Osteoblast (primary cell): ENCODE measurements at regions not wholly inside any gene's neighbourhood (a gene's known extent, or its start where the extent isn't known, plus 50 kb on each side); places are given as distances from the start of the nearest gene placed in this dataset.

Experiments used
- DNase-seq: peaks from one replicate; pipeline ENCODE4 v3.0.0; 2011; ENCODE audit warnings: low spot score, mixed read lengths; ENCODE audit not compliant: insufficient read length; ENCODE audit errors: missing footprints
- H2AFZ ChIP-seq: 2 replicates; pipeline ENCODE4 v1.6.0; 2011; ENCODE audit warnings: mild to moderate bottlenecking, low read length
- H3K27ac ChIP-seq: 2 replicates; pipeline ENCODE4 v1.5.1; 2011; ENCODE audit warnings: mild to moderate bottlenecking, low read depth, low read length, moderate library complexity
- H3K27me3 ChIP-seq: 2 replicates; pipeline ENCODE4 v1.6.0; 2012; ENCODE audit warnings: mild to moderate bottlenecking, control low read depth, inconsistent platforms, low read length, moderate library complexity; ENCODE audit not compliant: insufficient read depth
- H3K36me3 ChIP-seq: 2 replicates; pipeline ENCODE4 v1.5.1; 2011; ENCODE audit warnings: mild to moderate bottlenecking, low read length, control low read depth, moderate library complexity; ENCODE audit not compliant: insufficient read depth
- H3K4me1 ChIP-seq: 2 replicates; pipeline ENCODE4 v1.5.1; 2011; ENCODE audit warnings: mild to moderate bottlenecking, low read length, control low read depth, moderate library complexity; ENCODE audit not compliant: insufficient read depth
- H3K4me2 ChIP-seq: 2 replicates; pipeline ENCODE4 v1.6.0; 2011; ENCODE audit warnings: mild to moderate bottlenecking, low read length; ENCODE audit not compliant: insufficient read depth
- H3K4me3 ChIP-seq: fragments of 200-600 bp; sonication (generic); 3 replicates; pipeline ENCODE4 v1.5.1; 2012; ENCODE audit warnings: mild to moderate bottlenecking, low read length, inconsistent platforms; ENCODE audit not compliant: insufficient read depth
- H3K79me2 ChIP-seq: 2 replicates; pipeline ENCODE4 v1.6.0; 2012; ENCODE audit warnings: mild to moderate bottlenecking, low read length, control low read depth, inconsistent platforms; ENCODE audit not compliant: insufficient read depth
- H3K9me3 ChIP-seq: 2 replicates; pipeline ENCODE4 v1.5.1; 2011; ENCODE audit warnings: low read depth, low read length, control low read depth
- H4K20me1 ChIP-seq: 2 replicates; pipeline ENCODE4 v1.6.0; 2012; ENCODE audit warnings: mild to moderate bottlenecking, low read length, control low read depth; ENCODE audit not compliant: insufficient read depth
- TF ChIP-seq, protein P1 (sequence below): IDR thresholded peaks from 2 replicates; pipeline ENCODE4 v1.5.1; 2011; ENCODE audit warnings: mild to moderate bottlenecking, low read depth, low read length, moderate library complexity; ENCODE audit errors: extremely low read depth

GRCh38 chr5:51990661-51991180 is 607.5 kb downstream of the ISL1 start:
- TF ChIP-seq, protein P1, sequence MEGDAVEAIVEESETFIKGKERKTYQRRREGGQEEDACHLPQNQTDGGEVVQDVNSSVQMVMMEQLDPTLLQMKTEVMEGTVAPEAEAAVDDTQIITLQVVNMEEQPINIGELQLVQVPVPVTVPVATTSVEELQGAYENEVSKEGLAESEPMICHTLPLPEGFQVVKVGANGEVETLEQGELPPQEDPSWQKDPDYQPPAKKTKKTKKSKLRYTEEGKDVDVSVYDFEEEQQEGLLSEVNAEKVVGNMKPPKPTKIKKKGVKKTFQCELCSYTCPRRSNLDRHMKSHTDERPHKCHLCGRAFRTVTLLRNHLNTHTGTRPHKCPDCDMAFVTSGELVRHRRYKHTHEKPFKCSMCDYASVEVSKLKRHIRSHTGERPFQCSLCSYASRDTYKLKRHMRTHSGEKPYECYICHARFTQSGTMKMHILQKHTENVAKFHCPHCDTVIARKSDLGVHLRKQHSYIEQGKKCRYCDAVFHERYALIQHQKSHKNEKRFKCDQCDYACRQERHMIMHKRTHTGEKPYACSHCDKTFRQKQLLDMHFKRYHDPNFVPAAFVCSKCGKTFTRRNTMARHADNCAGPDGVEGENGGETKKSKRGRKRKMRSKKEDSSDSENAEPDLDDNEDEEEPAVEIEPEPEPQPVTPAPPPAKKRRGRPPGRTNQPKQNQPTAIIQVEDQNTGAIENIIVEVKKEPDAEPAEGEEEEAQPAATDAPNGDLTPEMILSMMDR, result no peak
- H3K79me2 ChIP-seq, result no peaks in the 10 kb centered on the region
- no peak overlapping the region for H2AFZ ChIP-seq

DNA sequence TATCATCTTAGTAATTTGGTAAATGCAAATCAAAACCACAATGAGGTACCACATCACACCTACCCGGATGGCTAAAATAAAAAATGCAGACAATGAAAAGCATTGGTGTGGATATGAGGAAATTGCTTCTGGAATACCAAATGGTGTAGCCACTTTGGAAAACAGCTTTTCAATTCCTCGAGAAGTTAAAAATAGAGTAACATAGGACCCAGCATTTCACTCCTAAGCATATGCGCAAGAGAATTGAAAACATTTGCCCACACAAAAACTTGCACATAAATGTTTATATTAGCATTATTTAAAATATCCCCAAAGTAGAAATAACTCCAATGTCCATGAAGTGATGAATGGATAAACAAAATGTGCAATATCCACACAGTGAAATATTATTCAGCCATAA is 608.7 kb downstream of the ISL1 start:
- Histone ChIP-seq H3K4me3 (no peak overlapping the region), H3K27ac (no peak overlapping the region), H4K20me1 (no peaks in the 10 kb centered on the region), H2AFZ (no peak overlapping the region), H3K79me2 (no peaks in the 10 kb centered on the region), H3K27me3 (no peaks in the 10 kb centered on the region), H3K4me1 (no peaks in the 10 kb centered on the region), H3K4me2 (no peak overlapping the region), H3K36me3 (no peaks in the 10 kb centered on the region), H3K9me3 (no peaks in the 10 kb centered on the region)
- TF ChIP-seq, protein P1, result no peak
- DNase-seq, result no peak

More at GRCh38 chr5:51990661-51991180, 607.5 kb downstream of the ISL1 start:
- no peaks in the 10 kb centered on the region for H3K4me1 ChIP-seq
- no peak overlapping the region for H3K4me3 ChIP-seq
- H3K27me3 ChIP-seq, result no peaks in the 10 kb centered on the region
- H3K4me2 ChIP-seq, result no peak overlapping the region
- no peak overlapping the region for H3K27ac ChIP-seq
- H4K20me1 ChIP-seq, result no peaks in the 10 kb centered on the region
- H3K9me3 ChIP-seq, result no peaks in the 10 kb centered on the region
- no peaks in the 10 kb centered on the region for H3K36me3 ChIP-seq
- no peak for DNase-seq

- H4K20me1 ChIP-seq, result no peaks in the 10 kb centered on the region
- no peak overlapping the region for H3K27ac ChIP-seq
These were observed 612.6 kb downstream of the ISL1 start for GRCh38 chr5:51995773-51996306.

DNA sequence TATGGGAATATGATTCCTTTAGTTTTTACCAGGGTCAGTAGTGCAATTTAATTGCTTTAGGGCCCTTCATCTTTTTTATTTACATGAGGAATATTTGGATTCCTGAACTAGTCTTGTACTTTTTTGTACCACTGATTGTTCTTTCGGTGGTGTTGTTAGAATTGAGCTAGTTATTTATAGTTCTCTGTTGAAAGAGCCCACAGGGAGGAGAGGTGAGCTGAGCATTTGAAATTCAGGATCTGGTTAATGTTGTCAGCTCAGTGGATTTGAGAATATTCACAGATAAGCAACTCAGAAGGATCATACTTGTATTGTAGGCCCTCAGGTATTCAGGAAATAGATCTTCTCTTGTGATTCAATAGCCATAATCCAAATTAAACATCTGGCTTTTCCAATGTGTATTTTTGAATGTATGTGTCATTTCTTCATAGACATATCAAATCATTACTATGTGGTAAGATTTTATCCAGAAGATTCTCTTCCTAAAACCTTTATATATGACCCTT is 613.2 kb downstream of the ISL1 start:
- Histone ChIP-seq H3K4me1 (no peaks in the 10 kb centered on the region), H4K20me1 (no peaks in the 10 kb centered on the region), H3K79me2 (no peaks in the 10 kb centered on the region), H2AFZ (no peak overlapping the region), H3K4me3 (no peak overlapping the region), H3K4me2 (no peak overlapping the region), H3K27ac (no peak overlapping the region), H3K27me3 (no peaks in the 10 kb centered on the region), H3K9me3 (peaks cover 2% of the 10 kb centered on the region), H3K36me3 (no peaks in the 10 kb centered on the region)
- no peak for DNase-seq
- TF ChIP-seq, protein P1, result no peak

More at GRCh38 chr5:51995773-51996306, 612.6 kb downstream of the ISL1 start:
- Histone ChIP-seq H3K79me2 (no peaks in the 10 kb centered on the region), H3K36me3 (no peaks in the 10 kb centered on the region), H2AFZ (no peak overlapping the region), H3K4me3 (no peak overlapping the region), H3K4me1 (no peaks in the 10 kb centered on the region), H3K9me3 (peaks cover 2% of the 10 kb centered on the region), H3K27me3 (no peaks in the 10 kb centered on the region), H3K4me2 (no peak overlapping the region)
- no peak for DNase-seq
- TF ChIP-seq, protein P1, result no peak
